Gastrocnemius medialis (tissue), 4 donors: ENCODE measurements at regions not wholly inside any gene's neighbourhood (a gene's known extent, or its start where the extent isn't known, plus 50 kb on each side); places are given as distances from the start of the nearest gene placed in this dataset.

Experiments
- CTCF ChIP-seq, 5 experiments: fragments of 450-650 bp in 3 of 5; fragments of 200-600 bp in 2 of 5; sonication (generic) in 2 of 5; IDR thresholded peaks in 4 of 5; conservative IDR thresholded peaks in 1 of 5; 1 replicate in 4 of 5; 2 replicates in 1 of 5; pipeline ENCODE4 v1.5.1; 2016 to 2019; ENCODE audit warnings: antibody characterized with exemption in 5 of 5, mild to moderate bottlenecking in 3 of 5, moderate library complexity in 3 of 5
- POLR2A ChIP-seq, 2 donors: fragments of 450-650 bp; IDR thresholded peaks; one replicate each; pipeline ENCODE4 v1.6.1; 2017; ENCODE audit warnings: antibody characterized with exemption in 2 of 2, mild to moderate bottlenecking in 2 of 2, moderate library complexity in 2 of 2

- TF ChIP-seq CTCF (IDR thresholded peaks at IDR 0.05 in 4 of 5, conservative IDR thresholded peaks at IDR 0.05 in 1 of 5) = no peak
- TF ChIP-seq POLR2A (IDR thresholded peaks at IDR 0.05) = no peak
These were observed 1230.1 kb downstream of the HACE1 start for GRCh38 chr6:103629613-103630012.
